Type B pancreatic cell (in vitro differentiated cells): ENCODE measurements at regions not wholly inside any gene's neighbourhood (a gene's known extent, or its start where the extent isn't known, plus 50 kb on each side); places are given as distances from the start of the nearest gene placed in this dataset.
"Not testable (repeated sequence)": the region's sequence is repeated elsewhere in the genome, so short reads cannot be mapped to it uniquely, and the experiment has no call there.

Experiments
- DNase-seq: peaks from one replicate; pipeline ENCODE4 v3.0.0; 2021; ENCODE audit warnings: mixed read lengths; ENCODE audit not compliant: unreplicated experiment; ENCODE audit errors: extremely low spot score
- H3K27ac Mint-ChIP-seq: 2 replicates; pipeline ENCODE4 v1.8.0; 2021; ENCODE audit warnings: mild to moderate bottlenecking, mixed read lengths
- H3K27me3 Mint-ChIP-seq: 2 replicates; pipeline ENCODE4 v1.8.0; 2021; ENCODE audit warnings: mixed read lengths
- H3K36me3 Mint-ChIP-seq: 2 replicates; pipeline ENCODE4 v1.8.0; 2021; ENCODE audit warnings: mixed read lengths
- H3K4me1 Mint-ChIP-seq: one replicate; pipeline ENCODE4 v1.8.0; 2021; ENCODE audit warnings: mixed read lengths; ENCODE audit not compliant: unreplicated experiment
- H3K4me3 Mint-ChIP-seq: 2 replicates; pipeline ENCODE4 v1.8.0; 2021; ENCODE audit warnings: mild to moderate bottlenecking, mixed read lengths
- H3K9me3 Mint-ChIP-seq: 2 replicates; pipeline ENCODE4 v1.8.0; 2021; ENCODE audit warnings: mixed read lengths
- TF ChIP-seq, protein P1 (sequence below): fragments of 200-600 bp; sonication (generic); conservative IDR thresholded peaks from 2 replicates; pipeline ENCODE4 v1.5.0; 2021; ENCODE audit warnings: antibody characterized with exemption, mild to moderate bottlenecking

DNA sequence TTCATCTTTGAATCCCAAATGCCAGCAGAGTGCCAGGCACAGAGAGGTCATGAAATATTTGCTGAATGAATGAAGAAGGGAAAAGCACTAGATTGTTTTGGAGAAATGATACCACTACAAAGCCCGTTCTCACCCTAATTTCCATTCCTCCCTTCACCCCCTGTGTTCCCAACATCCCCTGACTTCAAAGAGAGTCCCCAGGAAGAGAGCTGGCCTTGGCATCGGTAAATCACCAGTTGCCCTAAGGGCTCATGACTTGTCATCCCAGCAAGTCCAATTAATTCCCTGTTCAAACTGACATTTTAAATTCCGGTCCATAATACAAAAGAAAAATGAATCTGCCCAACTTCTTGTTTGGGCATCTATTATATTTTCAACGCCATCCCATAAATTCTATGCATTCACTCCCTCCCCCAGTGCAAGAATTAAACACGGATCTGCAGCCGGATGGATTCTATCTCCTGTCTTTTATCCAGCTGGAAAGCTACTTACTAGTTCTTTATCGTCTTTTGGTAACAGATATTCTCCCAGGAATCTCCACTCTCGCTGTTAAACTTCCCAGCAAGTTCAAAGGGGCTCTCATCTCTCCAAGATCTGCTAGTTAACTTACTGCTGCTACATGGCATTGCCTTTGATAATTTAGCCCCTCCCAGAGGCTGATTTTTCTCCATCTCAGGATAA lies 63.9 kb upstream of the TSC22D2 start:
- no peak for DNase-seq
- Mint-ChIP-seq H3K9me3 (no peaks in the 10 kb centered on the region), H3K36me3 (no peaks in the 10 kb centered on the region), H3K27me3 (no peaks in the 10 kb centered on the region), H3K4me3 (peak overlapping the region; percentile 12), H3K4me1 (peaks cover 54% of the 10 kb centered on the region), H3K27ac (peak overlapping the region; percentile 76)
- TF ChIP-seq, protein P1, sequence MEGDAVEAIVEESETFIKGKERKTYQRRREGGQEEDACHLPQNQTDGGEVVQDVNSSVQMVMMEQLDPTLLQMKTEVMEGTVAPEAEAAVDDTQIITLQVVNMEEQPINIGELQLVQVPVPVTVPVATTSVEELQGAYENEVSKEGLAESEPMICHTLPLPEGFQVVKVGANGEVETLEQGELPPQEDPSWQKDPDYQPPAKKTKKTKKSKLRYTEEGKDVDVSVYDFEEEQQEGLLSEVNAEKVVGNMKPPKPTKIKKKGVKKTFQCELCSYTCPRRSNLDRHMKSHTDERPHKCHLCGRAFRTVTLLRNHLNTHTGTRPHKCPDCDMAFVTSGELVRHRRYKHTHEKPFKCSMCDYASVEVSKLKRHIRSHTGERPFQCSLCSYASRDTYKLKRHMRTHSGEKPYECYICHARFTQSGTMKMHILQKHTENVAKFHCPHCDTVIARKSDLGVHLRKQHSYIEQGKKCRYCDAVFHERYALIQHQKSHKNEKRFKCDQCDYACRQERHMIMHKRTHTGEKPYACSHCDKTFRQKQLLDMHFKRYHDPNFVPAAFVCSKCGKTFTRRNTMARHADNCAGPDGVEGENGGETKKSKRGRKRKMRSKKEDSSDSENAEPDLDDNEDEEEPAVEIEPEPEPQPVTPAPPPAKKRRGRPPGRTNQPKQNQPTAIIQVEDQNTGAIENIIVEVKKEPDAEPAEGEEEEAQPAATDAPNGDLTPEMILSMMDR = no peak

DNA sequence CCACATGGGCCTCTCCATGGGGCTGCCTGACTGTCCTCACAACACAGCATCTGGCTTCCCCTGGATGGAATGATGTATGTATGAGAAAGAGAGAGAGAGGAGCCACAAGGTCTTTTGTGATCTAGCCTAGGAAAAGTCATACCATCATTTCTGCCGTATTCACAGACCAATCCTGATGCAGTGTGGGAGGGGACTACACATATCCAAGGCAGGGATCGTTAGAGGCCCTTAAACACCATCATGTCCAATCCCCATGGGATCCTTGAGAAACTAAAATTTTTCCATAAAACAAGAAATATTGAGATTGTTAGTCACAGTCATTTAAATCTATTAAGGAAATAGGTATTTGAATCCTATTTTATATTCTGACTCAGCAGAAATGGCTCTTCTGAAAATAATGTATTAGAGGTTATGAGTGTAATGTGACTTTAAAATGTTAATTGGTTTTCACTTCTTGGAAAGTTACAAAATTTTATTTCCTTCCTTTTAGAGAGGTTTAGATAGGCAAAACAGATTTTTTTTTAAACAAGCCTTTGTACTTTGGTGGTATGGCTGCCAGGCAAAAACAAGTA lies 65.1 kb upstream of the TSC22D2 start:
- Mint-ChIP-seq H3K27ac (peak overlapping the region; percentile 43), H3K4me1 (peaks cover 47% of the 10 kb centered on the region)

DNA sequence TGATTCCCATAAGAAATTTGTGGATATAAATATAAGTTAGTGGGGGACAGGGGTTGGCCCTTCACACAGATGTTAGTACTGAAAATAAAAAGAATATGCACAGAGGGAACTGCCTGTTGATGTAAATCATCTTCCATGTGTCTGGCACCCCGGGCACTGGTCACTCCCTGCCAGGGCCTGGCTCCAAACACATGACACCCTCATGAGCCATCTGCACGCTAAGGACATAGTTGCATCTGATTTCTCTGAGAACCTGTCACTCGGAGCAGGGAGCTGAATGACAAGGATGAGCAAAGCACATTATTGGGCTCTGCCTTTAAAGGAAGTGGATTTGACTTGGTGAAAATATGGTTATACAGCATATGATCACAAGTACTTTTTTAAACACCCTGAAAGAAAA lies 66.2 kb upstream of the TSC22D2 start:
- TF ChIP-seq, protein P1 = no peak
- no peak for DNase-seq
- H3K27me3 Mint-ChIP-seq = no peaks in the 10 kb centered on the region
- H3K36me3 Mint-ChIP-seq = no peaks in the 10 kb centered on the region
- H3K27ac Mint-ChIP-seq = no peak overlapping the region
- H3K4me1 Mint-ChIP-seq = peaks cover 36% of the 10 kb centered on the region
- no peak overlapping the region for H3K4me3 Mint-ChIP-seq
- no peaks in the 10 kb centered on the region for H3K9me3 Mint-ChIP-seq

More for the DNA sequence above, 65.1 kb upstream of the TSC22D2 start:
- H3K9me3 Mint-ChIP-seq = no peaks in the 10 kb centered on the region
- no peaks in the 10 kb centered on the region for H3K36me3 Mint-ChIP-seq
- TF ChIP-seq, protein P1 = no peak
- peak overlapping the region; percentile 32 for H3K4me3 Mint-ChIP-seq
- H3K27me3 Mint-ChIP-seq = no peaks in the 10 kb centered on the region
- DNase-seq = no peak

DNA sequence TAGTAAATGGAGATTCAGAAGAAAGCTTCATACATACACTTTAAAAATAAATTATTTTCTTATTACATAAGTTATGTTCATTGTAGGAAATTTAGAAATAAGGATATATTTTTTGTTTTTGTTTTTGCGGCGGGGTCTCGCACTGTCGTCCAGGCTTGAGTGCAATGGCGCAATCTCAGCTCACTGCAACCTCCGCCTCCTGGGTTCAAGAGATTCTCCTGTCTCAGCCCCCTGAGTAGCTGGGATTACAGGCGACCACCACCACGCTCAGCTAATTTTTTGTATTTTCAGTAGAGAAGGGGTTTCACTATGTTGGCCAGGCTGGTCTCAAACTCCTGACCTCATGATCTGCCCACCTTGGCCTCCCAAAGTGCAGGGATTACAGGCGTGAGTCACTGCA lies 71.7 kb upstream of the TSC22D2 start:
- not testable (repeated sequence) for H3K4me1 Mint-ChIP-seq, H3K4me3 Mint-ChIP-seq, H3K27ac Mint-ChIP-seq, H3K9me3 Mint-ChIP-seq, DNase-seq, H3K36me3 Mint-ChIP-seq, H3K27me3 Mint-ChIP-seq

DNA sequence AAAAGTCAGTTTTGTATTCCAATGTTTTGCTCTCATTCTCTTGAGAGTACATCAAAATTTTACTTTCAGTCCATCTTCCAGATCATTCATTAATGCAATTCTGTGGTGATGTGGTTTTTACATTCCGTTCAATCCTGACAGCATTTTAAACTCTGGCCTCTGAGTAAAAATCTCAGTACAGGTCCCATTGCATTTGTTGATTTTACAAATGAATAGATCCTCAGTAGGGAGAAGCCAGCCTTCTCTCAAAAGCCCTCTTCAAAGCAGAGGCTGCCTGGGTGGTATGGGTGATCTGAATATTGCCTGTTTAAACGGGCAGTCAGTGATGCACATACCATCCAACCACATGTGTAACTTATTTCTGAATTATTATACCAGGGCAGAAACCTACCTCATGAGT lies 72.5 kb upstream of the TSC22D2 start:
- H3K4me1 Mint-ChIP-seq = peaks cover 4% of the 10 kb centered on the region
- H3K27ac Mint-ChIP-seq = peak overlapping the region; percentile 21
- H3K4me3 Mint-ChIP-seq = no peak overlapping the region
- H3K9me3 Mint-ChIP-seq = peaks cover 5% of the 10 kb centered on the region
- TF ChIP-seq, protein P1 = no peak
- no peak for DNase-seq
- H3K36me3 Mint-ChIP-seq = no peaks in the 10 kb centered on the region
- no peaks in the 10 kb centered on the region for H3K27me3 Mint-ChIP-seq

DNA sequence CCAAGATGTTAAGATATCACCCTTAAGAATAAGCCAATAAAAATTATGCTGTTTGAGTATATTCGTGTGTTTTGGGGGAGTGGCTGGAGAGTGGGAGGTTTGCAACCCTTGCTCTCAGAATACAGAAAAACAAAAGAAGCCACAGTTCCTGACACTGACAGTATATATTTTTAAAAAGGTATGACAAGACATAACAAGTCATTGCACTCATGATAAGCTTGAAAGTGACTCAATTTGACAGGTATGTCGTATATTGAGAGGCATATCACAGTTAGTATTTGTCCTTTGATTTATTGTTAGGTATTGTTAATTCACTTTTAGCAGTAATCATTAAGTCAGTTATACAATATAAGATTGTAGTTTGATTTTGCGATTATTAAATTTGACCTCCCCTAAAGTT lies 73.1 kb upstream of the TSC22D2 start:
- H3K4me1 Mint-ChIP-seq = peaks cover 2% of the 10 kb centered on the region
- no peaks in the 10 kb centered on the region for H3K27me3 Mint-ChIP-seq
- peaks cover 5% of the 10 kb centered on the region for H3K9me3 Mint-ChIP-seq
- no peak overlapping the region for H3K4me3 Mint-ChIP-seq
- peak overlapping the region; percentile 21 for H3K27ac Mint-ChIP-seq
- H3K36me3 Mint-ChIP-seq = no peaks in the 10 kb centered on the region
- TF ChIP-seq, protein P1 = no peak
- no peak for DNase-seq
